DND-41 (cell line): ENCODE measurements at regions not wholly inside any gene's neighbourhood (a gene's known extent, or its start where the extent isn't known, plus 50 kb on each side); places are given as distances from the start of the nearest gene placed in this dataset.

ENCODE experiments used
- ATAC-seq: fragments of 200-7000 bp; cut with Tn5 transposase; 3 replicates; pipeline ENCODE4 v1.9.1; 2021; ENCODE audit warnings: low read depth; ENCODE audit not compliant: insufficient read depth
- DNase-seq: peaks from one replicate; pipeline ENCODE4 v3.0.0-alpha.2; 2020
- H2AFZ ChIP-seq: 2 replicates; pipeline ENCODE4 v1.6.0; 2012; ENCODE audit warnings: low read depth, low read length
- H3K27ac ChIP-seq: 2 replicates; pipeline ENCODE4 v1.5.1; 2012; ENCODE audit warnings: low read length, inconsistent platforms
- H3K27me3 ChIP-seq: fragments of 200-600 bp; sonication (generic); 2 replicates; pipeline ENCODE4 v1.6.0; 2012; ENCODE audit warnings: low read length, mild to moderate bottlenecking, inconsistent platforms; ENCODE audit not compliant: insufficient read depth, poor library complexity
- H3K36me3 ChIP-seq: 2 replicates; pipeline ENCODE4 v1.5.1; 2012; ENCODE audit warnings: low read length, inconsistent platforms; ENCODE audit not compliant: insufficient read depth
- H3K4me1 ChIP-seq: 2 replicates; pipeline ENCODE4 v1.5.1; 2012; ENCODE audit warnings: mild to moderate bottlenecking, low read length; ENCODE audit not compliant: insufficient read depth
- H3K4me2 ChIP-seq: 2 replicates; pipeline ENCODE4 v1.6.0; 2012; ENCODE audit warnings: mild to moderate bottlenecking, moderate library complexity, low read length, inconsistent platforms; ENCODE audit not compliant: insufficient read depth
- H3K4me3 ChIP-seq, 2 experiments: fragments of 200-600 bp in 1 of 2; shearing (Covaris generic) in 1 of 2; 2 replicates each; pipeline ENCODE4 v1.5.1; 2012 to 2016; ENCODE audit warnings: inconsistent platforms in 2 of 2, low read length in 2 of 2, mild to moderate bottlenecking in 2 of 2, low read depth in 1 of 2, moderate library complexity in 1 of 2
- H3K79me2 ChIP-seq: 2 replicates; pipeline ENCODE4 v1.6.0; 2012; ENCODE audit warnings: low read length, inconsistent platforms; ENCODE audit not compliant: insufficient read depth
- H3K9ac ChIP-seq: 2 replicates; pipeline ENCODE4 v1.6.0; 2012; ENCODE audit warnings: low read depth, mild to moderate bottlenecking, inconsistent platforms, low read length, moderate library complexity
- H3K9me3 ChIP-seq: 2 replicates; pipeline ENCODE4 v1.5.1; 2012; ENCODE audit warnings: low read length, moderate library complexity, mild to moderate bottlenecking, inconsistent platforms; ENCODE audit not compliant: insufficient read depth, severe bottlenecking
- H4K20me1 ChIP-seq: 2 replicates; pipeline ENCODE4 v1.6.0; 2012; ENCODE audit warnings: low read length; ENCODE audit not compliant: insufficient read depth
- EZH2 ChIP-seq: IDR thresholded peaks from 3 replicates; pipeline ENCODE4 v1.6.1; 2012; ENCODE audit warnings: borderline replicate concordance, low read depth, mild to moderate bottlenecking, moderate library complexity, low read length, inconsistent platforms; ENCODE audit not compliant: severe bottlenecking
- TF ChIP-seq, protein P1 (sequence below): IDR thresholded peaks from 2 replicates; pipeline ENCODE4 v1.5.1; 2012; ENCODE audit warnings: borderline replicate concordance, low read length, moderate library complexity, mild to moderate bottlenecking; ENCODE audit not compliant: poor library complexity, severe bottlenecking; ENCODE audit errors: extremely low read depth

DNA sequence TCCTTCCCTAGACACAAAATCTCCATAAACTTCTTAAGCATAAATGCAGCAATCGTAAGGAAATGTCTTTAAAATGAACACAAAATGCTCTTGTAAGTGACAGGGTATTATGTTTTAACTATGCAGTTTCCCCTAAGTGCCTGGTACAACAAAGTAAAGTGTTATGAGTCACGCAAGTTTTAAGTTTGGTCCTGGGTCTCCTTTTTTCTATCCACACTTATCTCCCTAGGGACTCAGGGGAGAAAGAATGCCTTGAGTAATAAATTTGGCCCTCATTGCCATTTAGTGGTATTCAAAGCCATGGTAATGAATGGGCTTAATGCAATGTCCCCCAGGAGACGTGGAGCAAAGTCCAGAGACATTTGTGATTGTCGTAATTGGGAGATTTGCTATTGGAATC lies 149.1 kb downstream of the MAGEB17 start:
- ATAC-seq (no peak), DNase-seq (no peak)
- H3K36me3 ChIP-seq: no peaks in the 10 kb centered on the region
- no peak overlapping the region for H3K9ac ChIP-seq
- H3K27me3 ChIP-seq: no peaks in the 10 kb centered on the region
- H3K4me1 ChIP-seq: no peaks in the 10 kb centered on the region
- H3K4me3 ChIP-seq: no peak overlapping the region
- no peaks in the 10 kb centered on the region for H4K20me1 ChIP-seq
- H3K79me2 ChIP-seq: no peaks in the 10 kb centered on the region
- H2AFZ ChIP-seq: no peak overlapping the region
- no peak overlapping the region for H3K4me2 ChIP-seq
- H3K27ac ChIP-seq: no peak overlapping the region
- TF ChIP-seq EZH2: no peak
- TF ChIP-seq, protein P1, sequence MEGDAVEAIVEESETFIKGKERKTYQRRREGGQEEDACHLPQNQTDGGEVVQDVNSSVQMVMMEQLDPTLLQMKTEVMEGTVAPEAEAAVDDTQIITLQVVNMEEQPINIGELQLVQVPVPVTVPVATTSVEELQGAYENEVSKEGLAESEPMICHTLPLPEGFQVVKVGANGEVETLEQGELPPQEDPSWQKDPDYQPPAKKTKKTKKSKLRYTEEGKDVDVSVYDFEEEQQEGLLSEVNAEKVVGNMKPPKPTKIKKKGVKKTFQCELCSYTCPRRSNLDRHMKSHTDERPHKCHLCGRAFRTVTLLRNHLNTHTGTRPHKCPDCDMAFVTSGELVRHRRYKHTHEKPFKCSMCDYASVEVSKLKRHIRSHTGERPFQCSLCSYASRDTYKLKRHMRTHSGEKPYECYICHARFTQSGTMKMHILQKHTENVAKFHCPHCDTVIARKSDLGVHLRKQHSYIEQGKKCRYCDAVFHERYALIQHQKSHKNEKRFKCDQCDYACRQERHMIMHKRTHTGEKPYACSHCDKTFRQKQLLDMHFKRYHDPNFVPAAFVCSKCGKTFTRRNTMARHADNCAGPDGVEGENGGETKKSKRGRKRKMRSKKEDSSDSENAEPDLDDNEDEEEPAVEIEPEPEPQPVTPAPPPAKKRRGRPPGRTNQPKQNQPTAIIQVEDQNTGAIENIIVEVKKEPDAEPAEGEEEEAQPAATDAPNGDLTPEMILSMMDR: no peak
- H3K9me3 ChIP-seq: no peaks in the 10 kb centered on the region

DNA sequence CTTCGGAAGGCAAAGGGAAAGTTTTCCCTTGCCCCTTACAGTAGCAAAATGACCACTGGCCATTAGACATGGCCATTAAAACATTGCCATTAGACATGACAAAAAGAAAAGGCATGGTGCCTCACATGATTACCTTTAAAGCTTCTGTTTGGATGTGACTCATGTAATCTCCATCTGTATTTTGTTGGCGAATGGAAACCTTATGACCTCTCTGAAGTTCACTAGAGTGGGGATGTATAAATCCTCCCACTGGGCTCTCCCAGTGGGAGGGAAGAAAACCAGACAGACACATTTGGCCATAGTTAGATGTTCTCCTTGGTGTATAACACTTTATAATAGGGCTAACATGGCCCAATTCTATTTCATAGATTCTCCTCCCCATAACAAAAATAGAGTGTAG lies 152.6 kb downstream of the MAGEB17 start:
- Histone ChIP-seq H3K27ac (no peak overlapping the region), H3K9ac (no peak overlapping the region), H2AFZ (no peak overlapping the region), H3K79me2 (no peaks in the 10 kb centered on the region), H4K20me1 (no peaks in the 10 kb centered on the region), H3K4me1 (no peaks in the 10 kb centered on the region), H3K9me3 (no peaks in the 10 kb centered on the region), H3K27me3 (no peaks in the 10 kb centered on the region), H3K36me3 (no peaks in the 10 kb centered on the region), H3K4me2 (no peak overlapping the region), H3K4me3 (no peak overlapping the region)
- no peak for ATAC-seq
- TF ChIP-seq, protein P1: no peak
- TF ChIP-seq EZH2: no peak
- DNase-seq: no peak

GRCh38 chrX:16320765-16321355 lies 153.6 kb downstream of the MAGEB17 start:
- Histone ChIP-seq H3K9me3 (no peaks in the 10 kb centered on the region), H3K27ac (no peak overlapping the region), H3K79me2 (no peaks in the 10 kb centered on the region), H4K20me1 (no peaks in the 10 kb centered on the region), H3K4me3 (no peak overlapping the region), H3K9ac (no peak overlapping the region), H3K4me1 (no peaks in the 10 kb centered on the region), H3K27me3 (no peaks in the 10 kb centered on the region), H3K36me3 (no peaks in the 10 kb centered on the region), H2AFZ (no peak overlapping the region), H3K4me2 (no peak overlapping the region)
- ATAC-seq (no peak), DNase-seq (no peak)
- TF ChIP-seq, protein P1: no peak
- no peak for TF ChIP-seq EZH2

- H3K4me1 ChIP-seq: no peaks in the 10 kb centered on the region
- no peaks in the 10 kb centered on the region for H3K36me3 ChIP-seq
- H3K4me2 ChIP-seq: no peak overlapping the region
- no peak overlapping the region for H3K27ac ChIP-seq
- H3K9me3 ChIP-seq: no peaks in the 10 kb centered on the region
- H3K79me2 ChIP-seq: no peaks in the 10 kb centered on the region
- DNase-seq (no peak), ATAC-seq (no peak)
- H3K9ac ChIP-seq: no peak overlapping the region
- TF ChIP-seq EZH2: no peak
- TF ChIP-seq, protein P1: no peak
- no peaks in the 10 kb centered on the region for H4K20me1 ChIP-seq
- no peaks in the 10 kb centered on the region for H3K27me3 ChIP-seq
- no peak overlapping the region for H3K4me3 ChIP-seq
- no peak overlapping the region for H2AFZ ChIP-seq
Measured at GRCh38 chrX:16333453-16333852, 166.2 kb downstream of the MAGEB17 start.
